HG03575 (cell line): ENCODE measurements at regions not wholly inside any gene's neighbourhood (a gene's known extent, or its start where the extent isn't known, plus 50 kb on each side); places are given as distances from the start of the nearest gene placed in this dataset.
"Not testable (repeated sequence)": the region's sequence is repeated elsewhere in the genome, so short reads cannot be mapped to it uniquely, and the experiment has no call there.

Experiments used
- ATAC-seq: cut with Tn5 transposase; IDR thresholded peaks from one replicate; pipeline ENCODE4 v1.9.1; 2021; ENCODE audit not compliant: unreplicated experiment, insufficient number of reproducible peaks, low FRiP score; ENCODE audit errors: extremely low read depth

GRCh38 chr5:40258222-40258621 lies 421.5 kb upstream of the PTGER4 start:
- ATAC-seq, result no peak

DNA sequence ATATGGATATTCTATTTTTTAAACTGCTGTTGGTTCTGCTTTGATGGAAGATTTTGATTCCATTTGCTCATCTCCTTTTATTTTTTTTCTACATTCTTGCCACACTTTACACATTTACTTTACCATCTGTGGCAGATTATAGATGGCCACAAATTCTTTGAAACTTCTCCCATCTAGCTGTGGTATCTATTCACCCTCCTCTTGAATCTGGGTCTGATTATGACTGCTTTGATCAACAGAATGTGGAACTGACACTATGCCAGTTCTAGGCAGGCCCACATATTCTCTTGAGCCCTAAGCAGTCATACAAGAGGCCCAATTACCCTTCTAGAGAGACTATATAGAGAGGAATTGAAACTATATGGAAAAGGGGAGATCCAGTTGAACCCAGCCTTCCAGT lies 439.0 kb upstream of the PTGER4 start:
- ATAC-seq, result no peak

GRCh38 chr5:40240111-40240510 lies 439.6 kb upstream of the PTGER4 start:
- ATAC-seq, result no peak

GRCh38 chr5:40238066-40238745 lies 441.5 kb upstream of the PTGER4 start:
- no peak for ATAC-seq

GRCh38 chr5:40235471-40236400 lies 444.0 kb upstream of the PTGER4 start:
- ATAC-seq, result no peak

DNA sequence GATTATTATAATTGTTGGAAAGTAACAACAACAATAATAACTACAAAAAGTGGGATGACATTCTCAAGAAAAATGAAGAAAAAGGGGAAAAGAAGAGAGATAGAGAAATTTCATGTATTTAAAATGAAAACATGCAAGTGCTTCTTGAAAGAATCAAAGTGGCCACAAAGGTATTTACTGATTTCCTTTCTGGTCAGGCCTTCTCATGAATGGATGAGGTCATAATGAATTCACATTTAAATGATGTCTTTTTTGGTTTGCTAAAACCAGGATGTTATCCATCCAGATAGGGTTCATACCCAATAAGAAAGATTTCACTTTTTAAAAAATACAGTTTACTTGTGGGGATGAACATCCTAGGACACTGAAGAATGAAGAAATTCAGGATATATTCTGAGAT lies 446.4 kb upstream of the PTGER4 start:
- ATAC-seq, result no peak

GRCh38 chr5:40227931-40228330 lies 451.8 kb upstream of the PTGER4 start:
- no peak for ATAC-seq

DNA sequence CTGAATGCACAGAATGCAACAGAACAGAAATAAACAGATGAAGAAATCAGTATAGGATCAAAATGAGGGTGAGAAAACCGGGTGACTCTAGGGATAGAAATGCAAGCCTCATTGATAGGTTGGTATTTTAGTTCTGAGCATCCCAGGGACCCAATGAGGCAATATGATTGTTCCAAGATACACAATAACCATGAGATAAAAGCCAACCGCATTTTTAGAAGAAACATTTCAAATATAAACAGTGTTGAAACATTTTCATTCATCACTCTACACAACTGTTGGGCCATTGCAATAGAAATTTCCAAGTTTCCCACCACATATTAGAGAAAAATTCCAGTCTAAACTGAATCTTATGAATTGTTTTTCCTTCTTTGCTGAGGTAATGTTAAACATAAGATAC lies 452.3 kb upstream of the PTGER4 start:
- no peak for ATAC-seq

DNA sequence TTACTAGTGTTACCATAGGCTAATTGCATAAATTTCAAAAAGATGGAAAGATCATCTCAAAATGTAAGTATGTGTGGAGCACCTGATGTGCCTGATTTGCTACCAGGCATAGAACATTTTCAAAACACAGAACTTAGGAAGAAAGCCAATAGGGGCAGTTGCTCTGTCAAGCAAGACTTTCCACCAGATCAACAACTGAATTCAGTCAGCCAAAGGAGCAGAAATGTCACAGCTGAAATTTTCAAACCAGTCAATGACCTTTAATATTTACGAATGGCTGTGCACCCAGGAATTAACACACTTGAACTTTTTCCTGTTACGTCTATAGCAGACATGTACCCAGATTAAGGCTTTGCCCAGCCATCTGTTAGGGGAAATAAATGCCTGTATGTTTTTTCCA lies 452.8 kb upstream of the PTGER4 start:
- ATAC-seq, result no peak

DNA sequence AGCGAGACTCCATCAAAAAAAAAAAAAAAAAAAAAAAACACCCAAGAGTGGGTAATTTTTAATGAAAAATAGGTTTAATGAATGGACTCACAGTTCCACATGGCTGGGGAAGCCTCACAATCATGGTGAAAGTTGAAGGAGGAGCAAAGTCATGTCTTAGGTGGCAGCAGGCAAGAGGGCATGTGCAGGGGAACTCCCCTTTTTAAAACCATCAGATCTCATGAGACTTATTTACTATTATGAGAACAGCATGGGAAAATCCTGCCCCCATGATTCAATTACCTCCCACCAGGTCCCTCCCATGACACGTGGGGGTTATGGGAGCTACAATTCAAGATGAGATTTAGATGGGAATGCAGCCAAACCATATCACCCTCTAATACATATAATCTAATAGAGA lies 454.6 kb upstream of the PTGER4 start:
- not testable (repeated sequence) for ATAC-seq

GRCh38 chr5:40224421-40224820 lies 455.3 kb upstream of the PTGER4 start:
- ATAC-seq, result no peak

DNA sequence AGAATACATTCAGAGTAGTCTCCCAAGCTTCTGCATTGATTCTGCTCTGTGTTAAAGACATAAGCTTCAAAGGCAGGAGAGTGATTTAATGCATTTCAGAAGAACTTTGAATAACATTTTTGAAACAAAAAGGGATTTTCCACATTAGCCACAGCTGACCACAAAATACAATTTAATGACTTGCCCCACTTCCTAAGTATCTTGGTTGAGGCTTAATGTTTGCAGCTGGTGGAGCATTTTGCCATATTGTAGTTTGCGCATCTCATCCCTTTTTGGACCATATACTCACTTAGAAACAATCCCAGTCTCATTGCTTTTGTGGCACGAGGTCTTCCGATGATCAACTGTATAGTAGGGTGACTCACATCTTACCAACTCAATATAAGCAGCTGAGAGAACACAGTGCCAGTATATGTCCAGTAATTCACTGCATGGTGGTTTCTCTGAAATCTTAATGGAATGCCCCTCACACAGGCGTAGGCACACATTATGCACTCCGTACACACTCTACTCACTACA lies 455.8 kb upstream of the PTGER4 start:
- ATAC-seq, result peak; percentile 54

GRCh38 chr5:40221796-40222195 lies 457.9 kb upstream of the PTGER4 start:
- no peak for ATAC-seq

DNA sequence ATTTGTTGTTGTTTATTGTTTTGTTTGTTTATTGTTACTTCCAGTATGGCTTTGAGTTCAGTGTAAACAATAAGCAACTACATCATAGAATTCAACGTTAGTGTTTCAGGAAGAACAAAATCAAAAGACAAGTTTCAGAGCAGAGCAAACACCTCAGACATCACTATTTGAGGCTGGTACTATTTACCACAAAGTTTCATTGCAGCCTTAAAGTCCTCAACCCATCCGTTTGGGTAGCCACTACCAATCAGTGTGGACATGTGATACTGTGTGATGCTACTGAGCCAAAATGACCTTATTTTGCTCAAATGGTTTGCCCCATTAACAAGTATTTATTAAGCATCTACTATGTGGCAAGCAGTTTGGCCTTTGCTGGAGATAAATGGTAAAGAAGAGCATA lies 458.5 kb upstream of the PTGER4 start:
- no peak for ATAC-seq

GRCh38 chr5:40220260-40220659 lies 459.5 kb upstream of the PTGER4 start:
- no peak for ATAC-seq

GRCh38 chr5:40217553-40217952 lies 462.2 kb upstream of the PTGER4 start:
- no peak for ATAC-seq

DNA sequence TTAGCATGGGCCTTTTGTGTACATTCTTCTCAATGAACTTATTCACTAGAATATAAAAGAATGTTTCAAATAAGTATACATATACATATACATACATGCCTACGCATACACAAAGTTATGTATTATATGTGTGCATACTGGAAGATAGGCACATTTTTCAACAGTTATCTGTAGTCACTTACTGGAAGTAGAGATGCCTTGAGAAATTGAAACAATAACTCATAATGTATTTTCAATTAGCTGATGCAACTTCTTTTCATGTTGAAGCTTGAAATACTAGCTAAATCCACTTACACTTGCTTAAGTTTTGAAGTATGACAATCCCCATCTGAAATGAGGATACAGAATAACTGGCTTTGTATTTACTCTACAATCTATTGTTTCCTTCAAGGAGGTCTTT lies 469.0 kb upstream of the PTGER4 start:
- no peak for ATAC-seq

DNA sequence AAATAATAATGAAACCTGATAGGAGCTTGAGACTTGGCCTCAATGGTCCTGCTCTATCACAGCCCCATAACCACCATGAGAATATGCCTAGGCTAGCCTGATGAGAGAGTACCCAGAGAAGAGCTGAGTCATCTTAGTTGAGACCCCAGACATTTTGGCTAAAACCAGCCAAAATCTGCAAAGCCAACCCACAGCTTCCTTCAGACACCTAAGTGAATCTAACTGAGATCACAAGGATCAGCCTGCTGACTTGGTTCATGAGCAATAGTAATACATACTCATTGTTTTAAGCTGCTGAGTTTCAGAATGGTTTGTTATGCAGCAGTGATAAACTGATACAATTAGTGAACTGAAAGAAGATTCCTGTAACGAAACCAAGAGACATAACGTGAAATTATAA lies 473.7 kb upstream of the PTGER4 start:
- ATAC-seq, result no peak

GRCh38 chr5:40204144-40204543 lies 475.6 kb upstream of the PTGER4 start:
- ATAC-seq, result no peak

DNA sequence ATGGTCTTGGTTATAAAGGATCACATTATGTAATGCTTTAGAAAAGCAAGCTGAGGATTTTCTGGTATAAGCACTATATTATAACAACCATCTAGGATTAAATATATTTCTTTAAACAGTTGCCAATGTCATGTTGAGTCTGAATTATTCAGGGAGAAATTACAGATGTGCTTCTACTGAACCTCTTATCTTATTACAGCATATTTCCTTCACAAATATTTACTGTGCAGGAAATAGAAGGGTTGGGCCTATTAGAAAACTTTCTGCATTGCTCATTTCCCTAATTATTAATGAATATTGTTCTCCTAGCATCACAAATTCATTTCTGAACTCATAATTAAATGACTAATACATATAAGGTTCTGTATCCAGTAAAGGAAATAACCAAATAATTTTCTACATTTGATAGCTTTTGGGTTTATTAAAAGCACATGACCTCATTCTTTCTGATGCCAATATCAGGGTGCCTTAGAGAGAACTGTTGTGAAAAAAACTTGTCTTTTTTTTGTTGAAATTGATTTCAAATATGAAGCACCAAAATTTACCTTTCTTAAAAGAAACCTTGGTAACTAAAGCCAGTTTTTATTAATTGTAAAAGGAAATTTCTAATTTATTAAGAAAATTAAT lies 476.8 kb upstream of the PTGER4 start:
- no peak for ATAC-seq
